KOPT-K1 (cell line): ENCODE measurements at regions not wholly inside any gene's neighbourhood (a gene's known extent, or its start where the extent isn't known, plus 50 kb on each side); places are given as distances from the start of the nearest gene placed in this dataset.
A peak's percentile ranks its signal among the peaks of the same experiment; 100 is the strongest.

ENCODE experiments used
- H3K27ac ChIP-seq: fragments of 200-600 bp; sonication (generic); 2 replicates; pipeline ENCODE4 v1.5.1; 2016; ENCODE audit warnings: antibody characterized with exemption, mild to moderate bottlenecking, low read depth, low read length; ENCODE audit not compliant: poor library complexity, severe bottlenecking
- H3K36me3 ChIP-seq: fragments of 200-600 bp; sonication (generic); 2 replicates; pipeline ENCODE4 v1.5.1; 2017; ENCODE audit warnings: antibody characterized with exemption, mild to moderate bottlenecking, low read length, moderate library complexity; ENCODE audit not compliant: insufficient read depth
- H3K9me3 ChIP-seq: fragments of 200-600 bp; sonication (generic); 2 replicates; pipeline ENCODE4 v1.5.1; 2017; ENCODE audit warnings: antibody characterized with exemption, low read length, mild to moderate bottlenecking; ENCODE audit not compliant: insufficient read depth, poor library complexity, severe bottlenecking

DNA sequence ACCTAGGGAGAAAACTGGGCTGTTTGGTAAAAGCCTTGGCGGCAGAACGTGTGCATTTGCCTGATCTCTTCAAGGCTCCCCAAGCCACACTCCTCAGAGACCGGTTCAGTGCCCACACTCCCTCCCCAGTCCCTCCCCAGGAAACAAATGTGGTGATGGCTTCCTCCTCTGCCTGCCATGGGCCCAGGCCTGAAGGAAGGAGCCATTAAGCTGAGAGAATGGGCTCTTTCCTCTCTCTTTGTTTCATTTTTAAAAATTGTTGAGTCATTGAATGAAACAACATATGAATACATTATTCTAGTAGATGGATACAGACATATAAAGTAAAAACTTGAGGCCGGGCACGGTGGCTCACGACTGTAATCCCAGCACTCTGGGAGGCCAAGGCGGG is 50.6 kb upstream of the YWHAQ start:
- peak overlapping the region; percentile 47 for H3K27ac ChIP-seq
- no peaks in the 10 kb centered on the region for H3K36me3 ChIP-seq
- H3K9me3 ChIP-seq, result no peaks in the 10 kb centered on the region

DNA sequence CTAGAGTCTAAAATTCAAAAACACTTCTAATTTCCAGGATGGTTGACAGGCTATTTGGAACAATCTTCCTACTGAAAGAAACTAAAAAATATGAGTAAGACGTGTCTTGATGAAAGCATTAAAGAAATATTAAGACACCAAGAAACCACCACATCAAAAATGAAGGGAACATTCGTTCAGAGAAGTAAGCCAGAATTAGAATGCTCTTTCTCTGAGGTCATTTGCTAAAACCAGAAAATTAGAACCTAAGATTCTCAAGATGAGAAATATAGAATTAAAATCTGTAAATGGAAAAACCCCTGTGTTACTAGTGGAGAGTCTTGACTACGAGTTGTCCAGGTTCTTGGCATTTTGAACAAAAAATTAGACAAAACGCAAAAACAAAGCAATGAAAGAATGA is 54.8 kb upstream of the YWHAQ start:
- no peaks in the 10 kb centered on the region for H3K9me3 ChIP-seq
- no peaks in the 10 kb centered on the region for H3K36me3 ChIP-seq
- H3K27ac ChIP-seq, result no peak overlapping the region

DNA sequence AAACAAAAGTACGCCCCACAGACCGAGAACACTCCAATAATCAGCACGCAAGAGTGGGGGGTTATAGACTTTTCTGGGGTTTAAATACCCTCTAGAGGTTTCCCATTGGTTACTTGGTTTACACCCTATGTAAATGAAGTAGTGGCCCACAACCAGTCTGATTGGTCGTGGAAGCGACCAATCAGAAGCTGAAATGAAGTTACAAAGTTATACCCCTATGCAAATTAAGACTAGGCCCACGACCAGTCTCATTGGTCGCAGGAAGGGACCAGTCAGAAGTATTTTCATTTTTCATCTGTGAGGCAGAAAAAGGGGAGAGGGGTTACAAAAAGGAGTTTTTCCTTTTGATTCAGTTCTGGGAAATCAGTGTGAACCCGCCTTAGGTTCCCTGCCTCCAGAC is 55.3 kb upstream of the YWHAQ start:
- Histone ChIP-seq H3K27ac (no peak overlapping the region), H3K36me3 (no peaks in the 10 kb centered on the region), H3K9me3 (no peaks in the 10 kb centered on the region)

DNA sequence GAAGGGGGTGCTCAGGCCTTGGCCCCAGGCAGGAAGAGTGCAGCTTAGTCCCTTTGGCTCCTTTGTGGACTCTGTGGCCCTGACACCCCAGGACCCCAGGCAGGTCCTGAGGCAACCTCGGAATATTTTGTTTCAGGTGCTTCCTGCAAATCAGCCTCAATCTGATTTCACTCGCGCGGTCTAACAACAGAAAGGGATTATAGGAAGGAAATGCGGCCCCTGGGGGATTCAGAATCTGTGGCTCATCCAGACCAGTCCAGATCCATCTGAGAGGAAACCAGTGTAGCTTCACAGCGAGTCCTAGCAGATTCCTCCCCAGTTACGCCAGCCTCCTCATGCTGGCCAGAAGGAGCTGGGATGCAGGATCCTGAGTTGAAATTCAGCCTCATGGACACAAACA is 59.5 kb upstream of the YWHAQ start:
- Histone ChIP-seq H3K27ac (no peak overlapping the region), H3K9me3 (no peaks in the 10 kb centered on the region), H3K36me3 (no peaks in the 10 kb centered on the region)

DNA sequence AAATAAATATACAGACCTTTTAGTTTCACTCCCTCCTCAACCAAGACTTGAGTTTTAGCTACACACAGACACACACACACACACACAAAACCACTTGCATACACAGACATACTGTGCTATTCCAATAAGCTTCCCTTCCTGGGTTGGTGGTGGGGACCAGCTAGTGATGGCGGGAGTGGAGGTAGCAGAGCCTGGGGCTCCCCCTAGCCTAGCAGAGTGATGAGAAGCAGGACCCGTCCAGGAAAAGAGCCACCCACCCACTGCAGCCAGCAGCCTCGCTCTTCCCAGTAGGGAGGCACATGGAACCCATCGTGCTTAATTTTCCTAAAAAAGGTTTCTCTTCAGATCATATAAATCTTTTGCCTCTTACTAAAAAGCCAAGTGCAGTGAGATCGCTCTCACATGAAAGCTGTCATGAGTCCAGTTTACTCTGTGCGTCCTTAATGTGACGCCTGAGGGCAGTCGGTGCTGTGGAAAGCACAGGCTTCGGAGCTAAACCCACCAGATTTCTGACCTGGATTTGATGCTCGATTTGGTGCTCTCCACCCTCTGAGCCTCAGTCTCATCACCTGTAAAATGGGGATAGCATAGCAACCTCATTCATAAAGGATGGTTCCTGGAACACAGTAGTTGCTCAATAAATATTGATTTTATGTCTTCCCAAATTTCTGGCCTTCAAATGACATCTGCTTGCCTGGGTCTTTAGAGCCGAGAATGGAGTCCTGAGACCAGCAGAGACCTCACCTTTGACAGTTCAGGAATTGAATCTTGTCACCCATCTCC is 60.1 kb upstream of the YWHAQ start:
- H3K9me3 ChIP-seq, result no peaks in the 10 kb centered on the region
- H3K36me3 ChIP-seq, result no peaks in the 10 kb centered on the region
- H3K27ac ChIP-seq, result no peak overlapping the region

DNA sequence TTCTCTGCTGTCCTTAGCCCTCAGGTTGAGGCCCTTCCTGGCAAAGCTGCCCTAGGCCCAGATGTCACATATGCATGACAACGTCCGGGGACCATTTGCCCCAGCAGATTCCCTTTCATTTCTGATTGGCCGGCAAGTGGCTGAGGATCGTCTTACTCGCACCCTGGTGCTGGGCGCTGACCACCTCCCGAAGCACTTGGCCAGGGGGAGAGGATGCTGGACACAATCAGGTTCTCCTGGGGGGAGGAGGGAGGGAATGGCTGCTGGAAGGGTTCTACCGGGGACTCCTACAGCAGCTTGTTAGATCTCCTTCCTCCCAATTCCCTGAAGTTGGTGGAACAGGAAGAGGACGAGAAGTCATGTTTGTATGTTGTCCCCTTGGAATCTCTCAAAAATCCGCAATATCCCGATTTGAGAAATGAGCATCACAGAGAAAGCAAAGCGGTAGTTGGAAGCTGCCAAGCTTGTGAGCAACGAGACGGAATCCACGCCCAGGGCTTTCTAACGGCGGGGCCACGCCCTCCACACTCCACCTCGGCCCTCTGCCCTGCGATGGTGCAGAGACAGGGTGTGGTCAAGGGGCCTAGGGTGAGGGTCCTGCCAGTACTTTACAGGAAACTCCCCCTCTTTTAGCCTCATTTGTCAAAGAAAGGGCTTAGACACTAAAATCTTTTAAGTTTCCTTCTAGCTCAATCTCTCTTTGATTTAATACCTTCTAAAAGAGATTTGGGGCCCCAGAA is 61.8 kb upstream of the YWHAQ start:
- no peak overlapping the region for H3K27ac ChIP-seq
- no peaks in the 10 kb centered on the region for H3K36me3 ChIP-seq
- H3K9me3 ChIP-seq, result no peaks in the 10 kb centered on the region

DNA sequence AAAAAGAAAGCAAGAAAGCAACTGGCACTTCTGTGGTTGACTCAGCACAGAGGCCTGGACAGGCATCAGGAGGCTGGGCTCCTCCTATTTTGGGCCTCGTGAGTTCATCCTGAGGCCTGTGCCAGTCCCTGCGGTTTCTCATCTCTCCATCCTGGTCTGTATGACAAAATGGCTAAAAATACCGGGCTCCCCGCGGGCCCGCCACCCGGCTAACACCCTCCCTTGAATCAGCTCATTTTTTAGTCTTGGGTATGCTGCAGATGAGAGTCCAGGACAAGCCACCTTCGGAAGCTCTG is 62.3 kb upstream of the YWHAQ start:
- Histone ChIP-seq H3K36me3 (no peaks in the 10 kb centered on the region), H3K9me3 (no peaks in the 10 kb centered on the region), H3K27ac (no peak overlapping the region)

DNA sequence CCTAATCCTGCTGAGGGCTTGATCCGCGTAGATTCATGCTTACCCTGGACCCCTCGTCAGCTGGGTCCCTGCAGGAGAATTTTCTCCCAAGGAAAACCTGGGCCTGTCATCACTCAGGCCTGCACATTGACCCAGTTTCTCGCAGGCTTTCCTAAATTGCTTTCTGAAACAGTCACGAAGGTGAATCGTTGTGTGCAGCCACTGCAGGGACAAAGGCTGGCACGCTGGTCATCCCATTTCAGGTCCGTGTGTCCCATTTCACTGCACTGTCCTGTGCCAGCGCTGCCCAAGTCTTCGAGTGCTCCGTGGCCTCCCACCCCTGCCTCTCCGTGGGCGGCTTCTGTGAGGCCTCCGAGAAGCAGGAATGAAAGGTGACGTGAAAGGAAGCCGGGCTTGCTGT is 62.8 kb upstream of the YWHAQ start:
- H3K27ac ChIP-seq, result no peak overlapping the region
- H3K9me3 ChIP-seq, result no peaks in the 10 kb centered on the region
- no peaks in the 10 kb centered on the region for H3K36me3 ChIP-seq

DNA sequence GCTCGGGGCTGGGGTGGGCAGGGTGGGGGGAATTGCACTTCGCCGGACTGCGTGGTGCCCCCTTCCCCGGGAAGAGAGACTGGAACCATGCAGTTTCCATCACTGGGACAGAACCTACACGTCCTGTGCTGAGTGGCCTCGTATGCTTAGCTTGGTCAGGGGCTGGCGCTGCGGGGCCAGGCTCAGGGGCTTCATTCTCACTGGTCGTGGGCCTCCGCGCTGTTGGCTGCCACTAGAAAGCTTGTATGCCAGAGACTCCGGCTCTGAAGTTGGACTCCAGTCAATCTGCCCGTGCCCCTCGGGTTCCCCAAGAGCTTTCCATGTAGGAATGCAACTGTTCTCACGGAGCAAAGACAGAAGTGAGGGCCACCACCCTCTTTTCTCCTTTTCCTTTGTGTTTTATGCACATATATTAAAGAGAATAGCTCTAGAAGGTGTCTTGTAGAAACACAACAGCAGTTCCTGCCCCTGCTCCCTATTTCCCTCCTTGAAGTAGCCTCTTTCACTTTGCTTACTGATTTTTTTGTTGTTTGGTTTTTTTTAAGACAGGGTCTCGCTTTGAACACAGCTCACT is 64.0 kb upstream of the YWHAQ start:
- H3K36me3 ChIP-seq, result no peaks in the 10 kb centered on the region
- no peak overlapping the region for H3K27ac ChIP-seq
- H3K9me3 ChIP-seq, result no peaks in the 10 kb centered on the region

DNA sequence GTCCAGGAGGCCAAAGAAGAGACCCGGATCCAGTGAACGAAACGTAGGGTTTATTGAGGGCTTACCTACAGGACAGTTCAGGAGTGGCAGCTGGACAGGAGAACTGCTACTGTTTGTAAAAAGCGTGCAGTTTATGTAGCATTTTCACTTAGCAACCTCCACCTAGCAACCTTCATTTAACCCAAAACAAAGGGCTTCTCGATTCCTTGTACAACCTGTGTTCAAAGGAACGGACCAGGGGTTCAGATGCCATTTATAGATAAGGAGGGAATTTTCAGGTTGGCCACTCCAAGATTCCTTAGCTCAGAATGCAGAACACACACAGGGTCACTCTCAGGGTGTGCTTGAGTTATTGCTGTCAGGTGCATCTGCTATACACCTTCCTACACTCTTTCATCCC is 65.1 kb upstream of the YWHAQ start:
- Histone ChIP-seq H3K27ac (no peak overlapping the region), H3K36me3 (no peaks in the 10 kb centered on the region), H3K9me3 (no peaks in the 10 kb centered on the region)

DNA sequence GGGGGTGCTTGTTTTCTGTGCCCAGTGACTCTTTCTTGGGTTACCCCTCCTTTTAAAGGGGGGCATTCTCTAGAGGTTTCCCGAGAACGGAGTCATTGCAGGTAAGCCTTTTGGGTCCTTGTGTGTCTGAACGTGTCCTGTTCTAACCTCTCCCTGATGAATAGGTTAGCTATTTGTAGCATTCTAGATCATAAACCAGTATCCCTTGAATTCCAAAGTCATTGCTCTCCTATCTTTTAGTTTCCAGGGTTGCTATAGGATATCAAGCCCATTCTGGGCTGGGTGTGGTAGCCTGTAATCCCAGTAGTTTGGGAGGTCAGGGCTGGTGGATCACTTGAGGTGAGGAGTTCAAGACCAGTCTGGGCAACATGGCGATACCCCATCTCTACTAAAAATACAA is 65.9 kb upstream of the YWHAQ start:
- no peaks in the 10 kb centered on the region for H3K36me3 ChIP-seq
- H3K27ac ChIP-seq, result no peak overlapping the region
- no peaks in the 10 kb centered on the region for H3K9me3 ChIP-seq

DNA sequence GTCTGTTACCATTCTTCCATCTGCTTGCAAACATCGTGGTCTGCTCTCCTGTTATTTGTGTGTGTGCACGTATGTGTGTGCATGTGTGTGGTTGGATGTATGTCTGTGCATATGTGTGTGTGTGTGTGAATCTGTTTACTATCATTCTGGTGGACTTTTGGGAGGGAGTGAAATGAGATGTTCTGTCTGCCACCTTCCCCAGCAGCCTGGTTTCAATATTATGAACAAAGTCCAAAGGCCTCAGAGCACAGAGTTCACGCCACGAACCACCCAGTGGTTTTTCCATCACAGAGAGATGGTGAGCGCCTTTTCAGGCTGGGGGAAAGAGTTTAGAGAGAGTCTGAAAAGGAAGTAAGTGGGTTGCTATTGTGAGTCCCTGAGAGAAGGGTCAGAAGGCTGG is 67.1 kb upstream of the YWHAQ start:
- Histone ChIP-seq H3K36me3 (no peaks in the 10 kb centered on the region), H3K27ac (no peak overlapping the region)

DNA sequence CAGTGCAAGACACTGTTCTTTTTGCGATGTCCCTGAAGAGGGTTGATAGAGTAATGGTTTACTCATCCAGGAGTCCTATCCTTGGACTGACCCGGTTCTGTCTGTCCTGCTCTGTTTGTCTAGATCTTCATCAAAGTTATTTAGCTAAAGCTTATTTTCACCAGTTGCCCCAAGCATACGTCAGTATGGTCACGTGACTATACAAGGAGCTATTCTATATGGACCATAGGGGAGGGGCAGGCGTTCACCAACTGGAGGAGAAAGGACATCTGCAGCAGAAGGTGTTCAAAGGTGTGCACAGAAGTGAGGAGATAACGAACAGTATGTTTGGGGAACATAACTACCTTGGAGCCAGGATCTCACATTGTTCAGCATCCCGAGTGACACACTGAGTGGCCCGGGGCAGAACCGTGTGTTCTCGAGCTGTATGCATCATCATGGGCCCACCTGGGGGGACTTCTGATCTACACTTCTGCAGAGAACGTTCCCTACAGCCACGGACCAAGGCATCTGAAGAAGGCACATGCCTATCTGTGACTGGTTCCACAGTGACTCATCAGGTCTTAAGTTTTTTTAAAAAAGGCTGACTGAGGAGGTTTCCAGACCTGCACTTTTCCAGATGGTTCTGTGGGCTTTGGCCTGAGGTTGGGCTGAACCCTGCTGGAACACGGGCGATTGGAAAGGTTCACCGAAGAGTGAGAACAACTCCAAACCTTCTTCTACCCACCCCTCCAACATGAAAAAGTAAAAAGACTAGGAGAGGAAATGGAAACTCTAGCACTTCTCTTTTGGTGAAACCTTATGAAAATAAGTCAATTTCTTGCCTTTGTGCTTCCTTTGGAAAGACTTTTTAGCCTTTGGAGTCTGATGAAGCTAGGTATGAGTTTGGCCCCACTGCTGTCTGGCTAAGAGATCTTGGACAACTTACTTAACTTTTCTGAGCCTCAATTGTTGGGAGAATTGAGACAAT is 68.6 kb upstream of the YWHAQ start:
- Histone ChIP-seq H3K27ac (no peak overlapping the region), H3K9me3 (no peaks in the 10 kb centered on the region), H3K36me3 (no peaks in the 10 kb centered on the region)

More for the DNA sequence above, 67.1 kb upstream of the YWHAQ start:
- H3K9me3 ChIP-seq, result no peaks in the 10 kb centered on the region

DNA sequence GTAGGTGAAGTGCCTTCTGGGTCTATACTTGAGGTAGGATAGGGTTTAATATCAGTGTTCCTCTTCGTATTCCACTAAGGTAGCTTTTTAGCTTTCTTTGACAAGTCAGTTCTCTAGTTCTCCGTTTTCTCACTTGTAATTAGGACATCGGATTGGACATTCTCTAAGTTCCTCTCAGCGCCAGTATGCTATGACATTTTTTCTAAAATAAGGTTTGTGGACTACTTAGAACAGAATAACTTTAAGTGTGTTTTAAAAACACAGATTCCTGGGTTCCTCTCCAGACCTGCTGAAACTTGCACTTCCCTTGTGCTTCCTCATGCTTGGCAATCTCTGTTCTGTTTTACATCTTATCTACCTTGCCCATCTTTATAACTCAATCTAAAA is 69.3 kb upstream of the YWHAQ start:
- H3K27ac ChIP-seq, result no peak overlapping the region

DNA sequence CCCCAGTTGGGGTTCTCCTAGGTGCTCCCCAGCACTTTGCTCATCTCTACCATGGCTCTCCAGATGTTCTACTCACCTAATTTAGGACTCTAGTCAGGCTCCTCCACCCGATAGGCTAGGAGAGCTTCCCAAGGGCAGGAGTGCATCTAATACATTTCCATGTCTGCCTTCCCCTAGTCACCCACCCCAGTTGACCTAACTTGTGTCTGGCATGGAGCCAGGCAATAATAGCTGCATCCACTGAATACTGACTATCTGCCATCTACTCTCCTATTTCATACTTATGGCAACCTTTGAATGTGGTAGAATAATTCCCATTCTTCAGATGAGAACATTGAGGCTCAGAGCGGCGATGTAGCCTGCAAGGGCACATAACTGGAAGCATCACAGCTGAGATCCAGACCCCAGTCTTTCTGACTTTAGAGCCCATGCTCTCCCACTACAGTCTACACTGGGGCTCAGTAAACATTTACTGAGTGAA is 71.8 kb upstream of the YWHAQ start:
- H3K36me3 ChIP-seq, result no peaks in the 10 kb centered on the region

More for the DNA sequence above, 69.3 kb upstream of the YWHAQ start:
- Histone ChIP-seq H3K9me3 (no peaks in the 10 kb centered on the region), H3K36me3 (no peaks in the 10 kb centered on the region)

More for the DNA sequence above, 71.8 kb upstream of the YWHAQ start:
- Histone ChIP-seq H3K27ac (no peak overlapping the region), H3K9me3 (no peaks in the 10 kb centered on the region)
